ENCODE measurements at regions not wholly inside any gene's neighbourhood (a gene's known extent, or its start where the extent isn't known, plus 50 kb on each side); places are given as distances from the start of the nearest gene placed in this dataset.
"Not testable (repeated sequence)": the region's sequence is repeated elsewhere in the genome, so short reads cannot be mapped to it uniquely, and the experiment has no call there.

GRCh38 chr2:159880729-159881128 lies 82.7 kb upstream of the CD302 start:
- ChIA-PET POLR2A (no interaction called here), CTCF (interaction anchor here (0.9 kb wide), 1 partner anchor 15 kb away, joined by 3 read pairs; no protein-coding TSS in a partner anchor)
- no peak for DNase-seq (ENCODE audit: low read depth)
- Histone ChIP-seq H3K36me3 (ENCODE audit: control insufficient read depth, insufficient read depth, low read length) (no peaks in the 10 kb centered on the region), H3K27me3 (ENCODE audit: control insufficient read depth, insufficient read depth, low read length) (no peaks in the 10 kb centered on the region), H3K4me3 (ENCODE audit: low read depth, low read length) (no peak overlapping the region)
- no peak for TF ChIP-seq CTCF (IDR thresholded peaks at IDR 0.05; ENCODE audit: insufficient read depth, low read depth, low read length)

GRCh38 chr2:159879051-159879604 lies 81.1 kb upstream of the CD302 start:
- DNase-seq (ENCODE audit: low read depth), result peak; percentile 22
- Histone ChIP-seq H3K27me3 (ENCODE audit: control insufficient read depth, insufficient read depth, low read length) (no peaks in the 10 kb centered on the region), H3K36me3 (ENCODE audit: control insufficient read depth, insufficient read depth, low read length) (no peaks in the 10 kb centered on the region), H3K4me3 (ENCODE audit: low read depth, low read length) (no peak overlapping the region)
- CTCF ChIA-PET, result no interaction called here
- no peak for TF ChIP-seq CTCF (IDR thresholded peaks at IDR 0.05; ENCODE audit: insufficient read depth, low read depth, low read length)
- POLR2A ChIA-PET, result no interaction called here

GRCh38 chr2:159875083-159875482 lies 77.1 kb upstream of the CD302 start:
- Histone ChIP-seq H3K27me3 (ENCODE audit: control insufficient read depth, insufficient read depth, low read length) (no peaks in the 10 kb centered on the region), H3K36me3 (ENCODE audit: control insufficient read depth, insufficient read depth, low read length) (no peaks in the 10 kb centered on the region), H3K4me3 (ENCODE audit: low read depth, low read length) (no peak overlapping the region)
- ChIA-PET CTCF (no interaction called here), POLR2A (no interaction called here)
- TF ChIP-seq CTCF (IDR thresholded peaks at IDR 0.05; ENCODE audit: insufficient read depth, low read depth, low read length), result no peak
- DNase-seq (ENCODE audit: low read depth), result no peak

GRCh38 chr2:159873258-159873657 lies 75.2 kb upstream of the CD302 start:
- ChIA-PET POLR2A (no interaction called here), CTCF (no interaction called here)
- Histone ChIP-seq H3K36me3 (ENCODE audit: control insufficient read depth, insufficient read depth, low read length) (no peaks in the 10 kb centered on the region), H3K4me3 (ENCODE audit: low read depth, low read length) (no peak overlapping the region), H3K27me3 (ENCODE audit: control insufficient read depth, insufficient read depth, low read length) (no peaks in the 10 kb centered on the region)
- 0 out of 2 replicates have a peak, but pooled peaks have one; percentile 5 for TF ChIP-seq CTCF (IDR thresholded peaks at IDR 0.05; ENCODE audit: insufficient read depth, low read depth, low read length)
- DNase-seq (ENCODE audit: low read depth), result no peak

- DNase-seq (ENCODE audit: low read depth), result no peak
- no peaks in the 10 kb centered on the region for H3K27me3 ChIP-seq (ENCODE audit: control insufficient read depth, insufficient read depth, low read length)
- no peaks in the 10 kb centered on the region for H3K36me3 ChIP-seq (ENCODE audit: control insufficient read depth, insufficient read depth, low read length)
- no peak for TF ChIP-seq CTCF (IDR thresholded peaks at IDR 0.05; ENCODE audit: insufficient read depth, low read depth, low read length)
- no peak overlapping the region for H3K4me3 ChIP-seq (ENCODE audit: low read depth, low read length)
- CTCF ChIA-PET, result interaction anchor here (0.6 kb wide), 1 partner anchor 547 kb away, joined by 3 read pairs; no protein-coding TSS in a partner anchor
- POLR2A ChIA-PET, result no interaction called here
Measured at GRCh38 chr2:159872353-159872752, 74.3 kb upstream of the CD302 start.

GRCh38 chr2:159868598-159869159 lies 70.7 kb upstream of the CD302 start:
- DNase-seq (ENCODE audit: low read depth); CTCF ChIA-PET; H3K36me3 ChIP-seq (ENCODE audit: control insufficient read depth, insufficient read depth, low read length); H3K4me3 ChIP-seq (ENCODE audit: low read depth, low read length); POLR2A ChIA-PET; H3K27me3 ChIP-seq (ENCODE audit: control insufficient read depth, insufficient read depth, low read length): not testable (repeated sequence)
